HAP-1 (cell line): ENCODE measurements at regions not wholly inside any gene's neighbourhood (a gene's known extent, or its start where the extent isn't known, plus 50 kb on each side); places are given as distances from the start of the nearest gene placed in this dataset.

Experiments used
- DNase-seq, 2 experiments: peaks; one replicate each; pipeline ENCODE4 v3.0.0-alpha.2; 2016 to 2020; ENCODE audit warnings: low spot score in 2 of 2
- H3K27me3 ChIP-seq: fragments of 250-450 bp; sonication (Bioruptor Pico); 2 replicates; pipeline ENCODE4 v1.5.1; 2020; ENCODE audit warnings: low read depth, mild to moderate bottlenecking, moderate library complexity
- H3K36me3 ChIP-seq: fragments of 250-450 bp; sonication (Bioruptor Pico); replicated peaks from 2 replicates; pipeline ENCODE4 v1.5.1; 2020; ENCODE audit warnings: mild to moderate bottlenecking
- H3K4me1 ChIP-seq: fragments of 250-450 bp; sonication (Bioruptor Pico); 2 replicates; pipeline ENCODE4 v1.5.1; 2020; ENCODE audit warnings: mild to moderate bottlenecking
- H3K4me3 ChIP-seq: fragments of 250-450 bp; sonication (Bioruptor Pico); 2 replicates; pipeline ENCODE4 v1.5.1; 2020; ENCODE audit warnings: mild to moderate bottlenecking, moderate library complexity
- H3K9me3 ChIP-seq: fragments of 250-450 bp; sonication (Bioruptor Pico); 2 replicates; pipeline ENCODE4 v1.5.1; 2020; ENCODE audit warnings: mild to moderate bottlenecking, moderate library complexity
- in situ Hi-C: fragments of 300-500 bp; cut with MboI; formaldehyde crosslinking; loops from 3 replicates; pipeline ENCODE4 v1.14.3; 2020; ENCODE audit warnings: low sequenced_read_pairs, inconsistent platforms, mixed read lengths

GRCh38 chr10:111357859-111358258 is 281.0 kb downstream of the ADRA2A start:
- DNase-seq, result no peak
- Histone ChIP-seq H3K4me3 (no peak overlapping the region), H3K4me1 (no peaks in the 10 kb centered on the region), H3K36me3 (no peaks in the 10 kb centered on the region), H3K27me3 (no peaks in the 10 kb centered on the region), H3K9me3 (no peaks in the 10 kb centered on the region)
- in situ Hi-C loops, result no loop called here

GRCh38 chr10:111360260-111360925 is 283.6 kb downstream of the ADRA2A start:
- in situ Hi-C loops, result no loop called here
- DNase-seq, result peak in 1 of 2 experiments; percentile 18
- Histone ChIP-seq H3K9me3 (no peaks in the 10 kb centered on the region), H3K4me1 (no peaks in the 10 kb centered on the region), H3K36me3 (no peaks in the 10 kb centered on the region), H3K27me3 (0 out of 2 replicates have a peak, but pooled peaks cover 5% of the 10 kb centered on the region), H3K4me3 (no peak overlapping the region)

DNA sequence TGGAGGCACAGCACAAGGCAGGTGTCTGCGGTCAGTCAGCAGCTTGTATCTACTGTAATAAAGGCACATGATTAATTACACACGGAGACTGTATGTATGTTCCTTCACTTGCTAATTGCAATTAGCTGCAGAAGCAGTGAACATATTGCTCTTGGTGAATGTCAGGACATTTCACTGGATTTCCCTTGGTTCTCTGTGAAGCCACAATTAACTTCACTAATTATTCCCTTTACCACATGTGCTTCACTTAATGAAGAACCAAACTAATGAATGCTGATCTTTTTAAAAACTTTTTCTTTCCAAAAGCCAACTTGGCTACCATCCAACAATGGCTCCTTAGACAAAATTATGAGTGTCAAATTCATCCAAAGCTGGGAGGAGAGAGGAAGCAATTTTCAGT is 290.7 kb downstream of the ADRA2A start:
- Histone ChIP-seq H3K36me3 (no peaks in the 10 kb centered on the region), H3K9me3 (no peaks in the 10 kb centered on the region), H3K27me3 (0 out of 2 replicates have a peak, but pooled peaks cover 5% of the 10 kb centered on the region), H3K4me3 (no peak overlapping the region), H3K4me1 (no peaks in the 10 kb centered on the region)
- in situ Hi-C loops, result no loop called here
- DNase-seq, result no peak

- no peak for DNase-seq
- Histone ChIP-seq H3K27me3 (no peaks in the 10 kb centered on the region), H3K4me3 (no peak overlapping the region), H3K9me3 (no peaks in the 10 kb centered on the region), H3K36me3 (no peaks in the 10 kb centered on the region), H3K4me1 (no peaks in the 10 kb centered on the region)
- in situ Hi-C loops, result no loop called here
These were observed 293.3 kb downstream of the ADRA2A start for GRCh38 chr10:111370101-111370500.

DNA sequence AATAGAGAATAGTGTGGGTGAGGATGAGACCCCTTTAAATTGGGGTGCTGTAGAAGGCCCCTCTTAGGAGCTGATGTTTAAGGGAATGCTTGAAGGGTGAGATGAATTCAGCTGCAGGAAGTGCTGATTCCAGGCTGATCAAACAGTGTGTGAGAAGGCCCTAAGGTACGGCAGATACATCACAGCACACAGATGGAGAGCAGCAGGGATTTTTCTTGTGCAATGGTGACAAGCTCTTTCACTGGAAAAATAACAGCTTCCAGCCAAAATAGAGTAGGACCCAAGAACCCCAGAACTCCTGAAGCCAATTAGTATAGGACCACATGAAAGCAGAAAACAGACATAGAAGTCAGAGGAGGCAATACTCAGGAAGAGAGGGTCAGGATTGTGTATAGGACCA is 296.9 kb downstream of the ADRA2A start:
- H3K4me1 ChIP-seq, result no peaks in the 10 kb centered on the region
- no peaks in the 10 kb centered on the region for H3K27me3 ChIP-seq
- no peaks in the 10 kb centered on the region for H3K36me3 ChIP-seq
- no peak for DNase-seq
- H3K4me3 ChIP-seq, result no peak overlapping the region
- no peaks in the 10 kb centered on the region for H3K9me3 ChIP-seq
- in situ Hi-C loops, result no loop called here

DNA sequence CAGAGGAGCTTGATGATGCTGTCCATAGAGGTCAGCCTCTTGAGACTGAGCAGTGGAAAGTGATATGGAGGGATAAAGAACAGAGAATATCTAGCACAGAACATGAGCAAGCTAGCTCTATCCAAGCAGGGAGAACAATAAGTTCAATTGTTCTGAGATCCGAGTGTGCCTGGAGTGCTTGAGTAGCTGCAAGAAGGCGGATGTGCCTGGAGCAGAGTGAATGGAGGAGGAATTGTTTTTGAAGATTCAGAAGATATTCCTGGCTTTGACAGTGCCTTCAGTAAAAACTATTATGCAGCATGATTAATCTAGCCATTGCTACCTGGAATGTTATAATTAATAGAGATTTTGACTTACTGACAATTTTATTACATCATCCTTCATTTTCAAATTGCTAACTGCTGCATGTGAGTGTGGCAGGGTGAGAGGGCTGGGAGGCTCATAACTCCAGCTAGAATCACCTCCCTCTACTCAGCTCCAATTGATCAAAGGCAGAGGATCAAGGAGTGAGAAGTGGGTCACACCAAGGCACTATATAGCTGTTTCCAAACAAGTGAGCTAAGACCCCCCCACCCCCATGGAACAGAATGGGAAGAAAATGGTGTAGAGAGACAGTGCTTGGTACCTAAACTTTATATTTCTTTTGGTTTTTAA is 302.8 kb downstream of the ADRA2A start:
- in situ Hi-C loops, result no loop called here
- Histone ChIP-seq H3K9me3 (no peaks in the 10 kb centered on the region), H3K27me3 (no peaks in the 10 kb centered on the region), H3K4me1 (no peaks in the 10 kb centered on the region), H3K36me3 (no peaks in the 10 kb centered on the region), H3K4me3 (no peak overlapping the region)
- DNase-seq, result no peak

DNA sequence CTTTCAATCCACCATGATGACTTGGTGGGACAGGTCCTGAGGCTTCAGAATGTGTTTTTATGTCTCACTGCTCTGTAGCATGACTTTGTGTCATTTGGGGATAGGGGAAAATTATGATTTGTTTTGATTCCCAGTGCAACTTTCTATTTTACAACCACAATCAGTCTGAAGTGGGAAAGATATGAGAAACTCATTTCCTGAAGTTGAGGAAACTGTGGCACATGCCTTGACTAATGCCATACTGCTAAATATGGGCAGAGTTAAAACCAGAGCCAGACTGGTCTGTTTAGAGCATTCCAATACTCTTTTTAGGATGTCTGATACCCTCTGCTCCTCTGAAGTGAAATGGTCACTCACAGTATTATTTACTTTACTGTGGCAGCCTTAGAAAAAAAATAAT is 307.7 kb downstream of the ADRA2A start:
- Histone ChIP-seq H3K9me3 (no peaks in the 10 kb centered on the region), H3K4me3 (no peak overlapping the region)
- in situ Hi-C loops, result no loop called here

GRCh38 chr10:111390813-111391563 is 314.2 kb downstream of the ADRA2A start:
- no peaks in the 10 kb centered on the region for H3K4me1 ChIP-seq
- no peak for DNase-seq
- H3K4me3 ChIP-seq, result no peak overlapping the region
- H3K27me3 ChIP-seq, result no peaks in the 10 kb centered on the region
- H3K36me3 ChIP-seq, result no peaks in the 10 kb centered on the region
- in situ Hi-C loops, result no loop called here
- H3K9me3 ChIP-seq, result no peaks in the 10 kb centered on the region

More for the DNA sequence above, 307.7 kb downstream of the ADRA2A start:
- no peak for DNase-seq
- H3K4me1 ChIP-seq, result no peaks in the 10 kb centered on the region
- H3K27me3 ChIP-seq, result no peaks in the 10 kb centered on the region
- H3K36me3 ChIP-seq, result no peaks in the 10 kb centered on the region

- Histone ChIP-seq H3K9me3 (no peaks in the 10 kb centered on the region), H3K27me3 (no peaks in the 10 kb centered on the region), H3K36me3 (no peaks in the 10 kb centered on the region), H3K4me3 (no peak overlapping the region), H3K4me1 (no peaks in the 10 kb centered on the region)
- DNase-seq, result no peak
- in situ Hi-C loops, result no loop called here
These were observed 315.3 kb downstream of the ADRA2A start for GRCh38 chr10:111392159-111392558.

GRCh38 chr10:111392910-111393309 is 316.1 kb downstream of the ADRA2A start:
- DNase-seq, result no peak
- no peaks in the 10 kb centered on the region for H3K27me3 ChIP-seq
- H3K9me3 ChIP-seq, result no peaks in the 10 kb centered on the region
- no peaks in the 10 kb centered on the region for H3K36me3 ChIP-seq
- no peak overlapping the region for H3K4me3 ChIP-seq
- in situ Hi-C loops, result no loop called here
- H3K4me1 ChIP-seq, result no peaks in the 10 kb centered on the region

DNA sequence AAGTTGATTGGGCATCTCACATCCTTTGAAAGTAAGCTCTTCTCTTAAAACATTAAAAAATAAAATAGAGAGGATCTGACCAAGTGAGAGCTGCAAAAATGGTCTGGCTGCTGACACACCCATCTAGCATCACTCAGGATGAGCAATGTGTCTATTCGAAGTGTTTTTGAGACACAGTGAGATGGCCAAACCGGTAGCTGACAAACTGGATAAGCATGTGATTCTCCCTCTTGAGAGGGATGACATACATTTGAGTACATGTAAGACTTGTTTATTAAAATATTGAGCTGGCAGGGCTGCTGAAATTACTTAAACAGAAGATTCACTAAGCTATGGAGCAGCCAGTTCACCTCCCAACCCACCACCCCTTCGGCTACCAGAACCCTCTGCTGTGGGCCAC is 333.9 kb downstream of the ADRA2A start:
- no peak overlapping the region for H3K4me3 ChIP-seq
- DNase-seq, result no peak
- in situ Hi-C loops, result no loop called here
- no peaks in the 10 kb centered on the region for H3K4me1 ChIP-seq
- no peaks in the 10 kb centered on the region for H3K27me3 ChIP-seq
- no peaks in the 10 kb centered on the region for H3K9me3 ChIP-seq
- H3K36me3 ChIP-seq, result no peaks in the 10 kb centered on the region

DNA sequence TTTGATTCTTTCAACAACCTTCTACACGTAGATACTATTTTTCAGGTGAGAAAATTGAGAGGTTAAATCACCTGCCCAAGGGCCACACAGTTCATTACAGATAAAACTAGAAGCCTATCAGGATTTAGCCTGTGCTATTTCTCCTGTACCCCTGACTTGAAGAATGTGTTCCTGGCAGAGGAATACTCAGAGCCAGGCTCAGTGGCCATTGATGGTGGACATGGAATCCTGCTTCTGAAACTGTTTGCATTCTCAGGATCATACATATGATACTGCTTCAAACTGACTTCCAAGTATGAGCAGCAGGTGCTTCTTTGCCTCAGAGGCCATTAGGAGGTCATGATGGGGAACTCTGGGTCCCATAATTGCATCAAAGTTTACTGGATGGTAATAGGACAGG is 348.6 kb downstream of the ADRA2A start:
- Histone ChIP-seq H3K9me3 (no peaks in the 10 kb centered on the region), H3K27me3 (no peaks in the 10 kb centered on the region), H3K4me1 (no peaks in the 10 kb centered on the region), H3K4me3 (no peak overlapping the region), H3K36me3 (no peaks in the 10 kb centered on the region)
- in situ Hi-C loops, result no loop called here
- no peak for DNase-seq

GRCh38 chr10:111429288-111430028 is 352.6 kb downstream of the ADRA2A start:
- in situ Hi-C loops, result no loop called here
- H3K27me3 ChIP-seq, result no peaks in the 10 kb centered on the region
- DNase-seq, result no peak

DNA sequence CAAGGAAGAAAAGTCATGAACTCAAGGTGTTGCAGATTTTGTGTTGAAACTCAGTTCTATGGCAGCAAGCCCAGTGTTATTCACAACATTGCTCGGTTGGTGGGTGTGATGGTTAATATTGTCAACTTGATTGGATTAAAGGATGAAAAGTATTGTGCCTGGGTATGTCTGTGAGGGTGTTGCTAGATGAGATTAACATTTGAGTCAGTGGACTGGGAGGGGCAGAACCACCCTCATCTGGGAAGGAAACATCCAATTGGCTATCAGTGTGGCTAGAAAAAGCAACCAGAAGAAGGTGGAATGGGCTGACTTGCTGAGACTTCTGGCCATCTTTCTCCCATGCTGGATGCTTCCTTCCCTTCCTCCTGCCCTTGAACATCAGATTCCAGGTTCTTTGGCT is 353.2 kb downstream of the ADRA2A start:
- H3K9me3 ChIP-seq, result no peaks in the 10 kb centered on the region
- no peak for DNase-seq
- H3K27me3 ChIP-seq, result no peaks in the 10 kb centered on the region
- H3K36me3 ChIP-seq, result no peaks in the 10 kb centered on the region
- no peaks in the 10 kb centered on the region for H3K4me1 ChIP-seq
- no peak overlapping the region for H3K4me3 ChIP-seq
- in situ Hi-C loops, result no loop called here

More at GRCh38 chr10:111429288-111430028, 352.6 kb downstream of the ADRA2A start:
- Histone ChIP-seq H3K4me1 (no peaks in the 10 kb centered on the region), H3K4me3 (no peak overlapping the region), H3K9me3 (no peaks in the 10 kb centered on the region), H3K36me3 (no peaks in the 10 kb centered on the region)
